ENCODE measurements at regions not wholly inside any gene's neighbourhood (a gene's known extent, or its start where the extent isn't known, plus 50 kb on each side); places are given as distances from the start of the nearest gene placed in this dataset.

GRCh38 chr21:27366036-27366435 lies 399.1 kb upstream of the ADAMTS5 start:
- no peak for TF ChIP-seq CTCF (IDR thresholded peaks at IDR 0.05; ENCODE audit: low read depth, low read length, poor library complexity, severe bottlenecking)
- TF ChIP-seq EZH2phosphoT487 (IDR thresholded peaks at IDR 0.05; ENCODE audit: borderline replicate concordance, low read length), result no peak
